K562 (cell line): ENCODE measurements at regions not wholly inside any gene's neighbourhood (a gene's known extent, or its start where the extent isn't known, plus 50 kb on each side); places are given as distances from the start of the nearest gene placed in this dataset.

Experiments
- ADNP ChIP-seq: fragments of 200-800 bp; sonication (Bioruptor generic); IDR thresholded peaks from 2 replicates; pipeline ENCODE4 v1.6.1; 2016; ENCODE audit warnings: missing genetic modification characterization, missing compliant biosample characterization
- ATF3 ChIP-seq, 2 experiments: fragments of 450-650 bp in 1 of 2; sonication (generic) in 1 of 2; formaldehyde crosslinking in 1 of 2; IDR thresholded peaks in 1 of 2; conservative IDR thresholded peaks in 1 of 2; 2 replicates each; pipeline versions ENCODE4 v1.6.1 to v1.8.1; 2016 to 2023; ENCODE audit warnings: mild to moderate bottlenecking in 2 of 2, moderate library complexity in 2 of 2, inconsistent platforms in 1 of 2, missing genetic modification reagents in 1 of 2
- ATF7 ChIP-seq: fragments of 450-650 bp; IDR thresholded peaks from 2 replicates; pipeline ENCODE4 v1.7.1; 2014; ENCODE audit warnings: mild to moderate bottlenecking, moderate library complexity
- BCOR ChIP-seq: fragments of 450-650 bp; IDR thresholded peaks from 2 replicates; pipeline ENCODE4 v1.6.1; 2016
- BDP1 ChIP-seq: IDR thresholded peaks from 3 replicates; pipeline ENCODE4 v1.6.1; 2011; ENCODE audit not compliant: insufficient read length, insufficient read depth
- CBX3 ChIP-seq, 2 experiments: IDR thresholded peaks; 1 replicate in 1 of 2; 2 replicates in 1 of 2; pipeline ENCODE4 v1.6.1; 2012; ENCODE audit warnings: inconsistent platforms in 2 of 2, low read length in 2 of 2, borderline replicate concordance in 1 of 2, control low read depth in 1 of 2
- CCAR2 ChIP-seq: fragments of 200-400 bp; formaldehyde crosslinking; IDR thresholded peaks from 2 replicates; pipeline ENCODE4 v1.6.1; 2017; ENCODE audit warnings: mild to moderate bottlenecking, low read depth, low read length
- CEBPB ChIP-seq: fragments of 450-650 bp; IDR thresholded peaks from 2 replicates; pipeline ENCODE4 v1.6.1; 2016; ENCODE audit warnings: missing genetic modification characterization, missing compliant biosample characterization
- CGGBP1 ChIP-seq: fragments of 250-450 bp; sonication (Bioruptor Pico); IDR thresholded peaks from 2 replicates; pipeline ENCODE4 v1.9.0; 2021; ENCODE audit warnings: mild to moderate bottlenecking
- DPF2 ChIP-seq: fragments of 450-650 bp; IDR thresholded peaks from 2 replicates; pipeline ENCODE4 v1.6.1; 2016
- EHMT2 ChIP-seq: fragments of 450-650 bp; IDR thresholded peaks from 2 replicates; pipeline ENCODE4 v1.6.1; 2018; ENCODE audit warnings: antibody characterized with exemption
- GABPA ChIP-seq: fragments of 200-800 bp; sonication (Bioruptor generic); conservative IDR thresholded peaks from 2 replicates; pipeline ENCODE4 v1.6.1; 2016; ENCODE audit warnings: low read depth, missing genetic modification characterization, missing compliant biosample characterization
- GATAD2B ChIP-seq: fragments of 450-650 bp; IDR thresholded peaks from 2 replicates; pipeline ENCODE4 v1.6.1; 2017; ENCODE audit warnings: mild to moderate bottlenecking, borderline replicate concordance
- HDAC3 ChIP-seq: fragments of 450-650 bp; IDR thresholded peaks from 2 replicates; pipeline ENCODE4 v1.6.1; 2018; ENCODE audit warnings: borderline replicate concordance, mild to moderate bottlenecking, moderate library complexity; ENCODE audit not compliant: partially characterized antibody
- KLF16 ChIP-seq: IDR thresholded peaks from 2 replicates; pipeline ENCODE4 v1.6.1; 2016; ENCODE audit warnings: antibody characterized with exemption
- MAFF ChIP-seq: IDR thresholded peaks from 2 replicates; pipeline ENCODE4 v1.6.1; 2012; ENCODE audit warnings: low read length, improper control_type of control experiment
- MECOM ChIP-seq: fragments of 250-450 bp; sonication (Bioruptor Pico); IDR thresholded peaks from 2 replicates; pipeline ENCODE4 v1.8.0; 2022; ENCODE audit warnings: inconsistent platforms
- MEIS2 ChIP-seq: fragments of 450-650 bp; IDR thresholded peaks from 2 replicates; pipeline ENCODE4 v1.6.1; 2014; ENCODE audit warnings: mild to moderate bottlenecking; ENCODE audit not compliant: partially characterized antibody
- RCOR1 ChIP-seq, 2 experiments: IDR thresholded peaks; 2 replicates each; pipeline ENCODE4 v1.6.1; 2012; ENCODE audit warnings: low read depth in 2 of 2, low read length in 2 of 2, borderline replicate concordance in 1 of 2, improper control_type of control experiment in 1 of 2
- TBL1XR1 ChIP-seq, 2 experiments: IDR thresholded peaks; 2 replicates each; pipeline ENCODE4 v1.6.1; 2012; ENCODE audit warnings: improper control_type of control experiment in 2 of 2, low read length in 2 of 2, mild to moderate bottlenecking in 1 of 2
- THRB ChIP-seq: fragments of 450-650 bp; formaldehyde crosslinking; conservative IDR thresholded peaks from 2 replicates; pipeline ENCODE4 v1.4.0; 2022; ENCODE audit warnings: mild to moderate bottlenecking, missing genetic modification characterization
- TRIM24 ChIP-seq, 2 experiments: fragments of 450-650 bp; IDR thresholded peaks; 2 replicates each; pipeline ENCODE4 v1.6.1; 2016
- ZNF592 ChIP-seq: fragments of 450-650 bp; IDR thresholded peaks from 2 replicates; pipeline ENCODE4 v1.6.1; 2017; ENCODE audit warnings: antibody characterized with exemption, mild to moderate bottlenecking

GRCh38 chr5:8012131-8012977 is 143.4 kb downstream of the MTRR start (continued):
- peak; percentile 72 for TF ChIP-seq KLF16
- TF ChIP-seq EHMT2 = peak; percentile 63; the same call in 1 of the 2 replicates
- peak in 1 of 2 experiments; percentile 63; a peak in 2 of 3 replicates for TF ChIP-seq CBX3 (IDR thresholded peaks at IDR 0.05; ENCODE audit: borderline replicate concordance in 1 of 2, low read length in 2 of 2)
- TF ChIP-seq GATAD2B = no peak
- TF ChIP-seq BDP1 = no peak
- TF ChIP-seq ATF3 (IDR thresholded peaks at IDR 0.05) = peak; percentile 28
- no peak for TF ChIP-seq ATF3 (CRISPR knock-in tag; conservative IDR thresholded peaks at IDR 0.05)
- no peak for TF ChIP-seq BCOR
- peak; percentile 68 for TF ChIP-seq MAFF
- peak; percentile 64; the same call in 1 of the 2 replicates for TF ChIP-seq CEBPB (tag)
- no peak for TF ChIP-seq MECOM
- TF ChIP-seq CCAR2 = no peak
- peak in 1 of 2 experiments; percentile 49; a peak in 2 of 4 replicates for TF ChIP-seq TBL1XR1 (IDR thresholded peaks at IDR 0.05; ENCODE audit: low read length in 2 of 2)
- peak; percentile 65 for TF ChIP-seq HDAC3
- no peak for TF ChIP-seq GABPA (tag)
- TF ChIP-seq TRIM24 (IDR thresholded peaks at IDR 0.05) = peak; percentile 76 to 87
- no peak for TF ChIP-seq CGGBP1
- peak; percentile 67; the same call in 1 of the 2 replicates for TF ChIP-seq ATF7
- TF ChIP-seq THRB (CRISPR knock-in tag) = no peak
- peak in 1 of 2 experiments; percentile 32; a peak in 1 of 4 replicates for TF ChIP-seq RCOR1 (IDR thresholded peaks at IDR 0.05; ENCODE audit: borderline replicate concordance in 1 of 2, low read depth in 2 of 2, low read length in 2 of 2)
- TF ChIP-seq ZNF592 = peak; percentile 61; the same call in 1 of the 2 replicates
- peak; percentile 98 for TF ChIP-seq DPF2
- peak; percentile 77 for TF ChIP-seq ADNP (tag)
- peak; percentile 8 for TF ChIP-seq MEIS2
